Kidney (tissue), 13 donors: ENCODE measurements at regions not wholly inside any gene's neighbourhood (a gene's known extent, or its start where the extent isn't known, plus 50 kb on each side); places are given as distances from the start of the nearest gene placed in this dataset.
A peak's percentile ranks its signal among the peaks of the same experiment; 100 is the strongest.
"Not testable (repeated sequence)": the region's sequence is repeated elsewhere in the genome, so short reads cannot be mapped to it uniquely, and the experiment has no call there.

Experiments
- DNase-seq, 5 donors: peaks; one replicate each; pipeline ENCODE4 v3.0.0-alpha.2; 2013 to 2020
- FAIRE-seq: peaks from 2 replicates; lab custom pipeline; 2012; peaks lifted over from hg19 to GRCh38; lab: Jason Lieb, UNC
- H3K27ac ChIP-seq, 2 donors: one replicate each; pipeline ENCODE4 v1.7.0; 2013; ENCODE audit warnings: low read depth in 2 of 2, low read length in 2 of 2, inconsistent platforms in 1 of 2
- H3K27me3 ChIP-seq: one replicate; pipeline ENCODE4 v1.7.1; 2013; ENCODE audit warnings: low read length, inconsistent platforms; ENCODE audit not compliant: control insufficient read depth, insufficient read depth
- H3K36me3 ChIP-seq, 3 donors: one replicate each; pipeline versions ENCODE4 v1.7.0 to v1.7.1; 2013; ENCODE audit warnings: low read length in 3 of 3, control low read depth in 1 of 3, inconsistent platforms in 1 of 3; ENCODE audit not compliant: insufficient read depth in 3 of 3, control insufficient read depth in 2 of 3
- H3K4me1 ChIP-seq, 3 donors: one replicate each; pipeline versions ENCODE4 v1.7.0 to v1.7.1; 2013; ENCODE audit warnings: low read length in 3 of 3, inconsistent platforms in 1 of 3, low read depth in 1 of 3; ENCODE audit not compliant: control insufficient read depth in 2 of 3, insufficient read depth in 2 of 3
- H3K4me3 ChIP-seq, 3 donors: one replicate each; pipeline versions ENCODE4 v1.7.0 to v1.8.1; 2013; ENCODE audit warnings: low read length in 3 of 3, control low read depth in 1 of 3, inconsistent platforms in 1 of 3
- H3K9ac ChIP-seq, 3 donors: one replicate each; pipeline versions ENCODE4 v1.7.0 to v1.7.1; 2013; ENCODE audit warnings: low read length in 3 of 3, control low read depth in 1 of 3, inconsistent platforms in 1 of 3
- H3K9me3 ChIP-seq, 3 donors: one replicate each; pipeline versions ENCODE4 v1.7.0 to v1.7.1; 2013; ENCODE audit warnings: low read length in 3 of 3, control low read depth in 1 of 3, inconsistent platforms in 1 of 3; ENCODE audit not compliant: control insufficient read depth in 2 of 3, insufficient read depth in 1 of 3
- CTCF ChIP-seq: IDR thresholded peaks from 3 replicates; pipeline ENCODE4 v1.5.1; 2012; ENCODE audit warnings: mild to moderate bottlenecking, moderate library complexity, borderline replicate concordance; ENCODE audit not compliant: insufficient read depth; ENCODE audit errors: extremely low read depth
- intact Hi-C: fragments of 100-400 bp; cut with DNase I; formaldehyde crosslinking; loops from one replicate; pipeline ENCODE4 v1.11.1; 2022
- donor health status: control.
- donor health status: control.
- donor health status: control.
- donor health status: control.
- donor health status: control.
- donor health status: DM: yes; HTN: yes; CAD: no.
- donor health status: Normal renal cell carcinoma (clear cell type).

GRCh38 chr4:81676537-81676936 is 204.8 kb upstream of the RASGEF1B start:
- no peaks in the 10 kb centered on the region for H3K36me3 ChIP-seq
- DNase-seq (peak in 1 of 5 donors; percentile 36), FAIRE-seq (no peak)
- no peak for TF ChIP-seq CTCF
- intact Hi-C loops = no loop called here
- no peak overlapping the region for H3K4me3 ChIP-seq
- H3K4me1 ChIP-seq = no peaks in the 10 kb centered on the region
- no peak overlapping the region for H3K9ac ChIP-seq
- H3K9me3 ChIP-seq = no peaks in the 10 kb centered on the region
- no peak overlapping the region for H3K27ac ChIP-seq
- H3K27me3 ChIP-seq = no peaks in the 10 kb centered on the region

GRCh38 chr4:81675791-81676393 is 204.2 kb upstream of the RASGEF1B start:
- no peak overlapping the region for H3K27ac ChIP-seq
- no peak for FAIRE-seq
- H3K4me1 ChIP-seq = no peaks in the 10 kb centered on the region
- DNase-seq = no peak
- H3K9ac ChIP-seq = no peak overlapping the region
- no peaks in the 10 kb centered on the region for H3K9me3 ChIP-seq
- no peaks in the 10 kb centered on the region for H3K27me3 ChIP-seq
- TF ChIP-seq CTCF = no peak
- H3K36me3 ChIP-seq = no peaks in the 10 kb centered on the region
- intact Hi-C loops = no loop called here
- no peak overlapping the region for H3K4me3 ChIP-seq

GRCh38 chr4:81673961-81674360 is 202.3 kb upstream of the RASGEF1B start:
- intact Hi-C loops = no loop called here
- no peak for FAIRE-seq
- no peaks in the 10 kb centered on the region for H3K36me3 ChIP-seq
- DNase-seq = peak in 2 of 5 donors; percentile 16 to 29
- no peak overlapping the region for H3K4me3 ChIP-seq
- no peak for TF ChIP-seq CTCF
- no peak overlapping the region for H3K27ac ChIP-seq
- no peaks in the 10 kb centered on the region for H3K27me3 ChIP-seq
- no peaks in the 10 kb centered on the region for H3K9me3 ChIP-seq
- H3K4me1 ChIP-seq = no peaks in the 10 kb centered on the region
- H3K9ac ChIP-seq = no peak overlapping the region

GRCh38 chr4:81668328-81668727 is 196.6 kb upstream of the RASGEF1B start:
- H3K9me3 ChIP-seq, H3K9ac ChIP-seq, DNase-seq, H3K4me3 ChIP-seq, H3K36me3 ChIP-seq, intact Hi-C loops, H3K4me1 ChIP-seq, H3K27me3 ChIP-seq, FAIRE-seq, H3K27ac ChIP-seq: not testable (repeated sequence)
